GM23248 (cell line): ENCODE measurements at regions not wholly inside any gene's neighbourhood (a gene's known extent, or its start where the extent isn't known, plus 50 kb on each side); places are given as distances from the start of the nearest gene placed in this dataset.

Experiments used
- DNase-seq: peaks from one replicate; pipeline ENCODE4 v3.0.0-alpha.2; 2015
- H2AFZ ChIP-seq: fragments of 200-600 bp; sonication (generic); 2 replicates; pipeline ENCODE4 v1.6.1; 2016; ENCODE audit warnings: antibody characterized with exemption
- H3F3A ChIP-seq: fragments of 200-600 bp; sonication (generic); 2 replicates; pipeline ENCODE4 v1.6.1; 2016; ENCODE audit warnings: mild to moderate bottlenecking, antibody characterized with exemption, mixed run types; ENCODE audit not compliant: insufficient read depth
- H3K27ac ChIP-seq: fragments of 200-600 bp; sonication (generic); 2 replicates; pipeline ENCODE4 v1.5.1; 2016; ENCODE audit warnings: mild to moderate bottlenecking
- H3K27me3 ChIP-seq: fragments of 200-600 bp; sonication (generic); replicated peaks from 2 replicates; pipeline ENCODE4 v1.6.1; 2016; ENCODE audit warnings: mild to moderate bottlenecking; ENCODE audit not compliant: insufficient read depth
- H3K36me3 ChIP-seq: fragments of 200-600 bp; sonication (generic); 2 replicates; pipeline ENCODE4 v1.6.1; 2016; ENCODE audit warnings: low read depth, mild to moderate bottlenecking
- H3K4me1 ChIP-seq: fragments of 200-600 bp; sonication (generic); 2 replicates; pipeline ENCODE4 v1.6.1; 2016; ENCODE audit warnings: mild to moderate bottlenecking; ENCODE audit not compliant: insufficient read depth
- H3K4me2 ChIP-seq: fragments of 200-600 bp; sonication (generic); one replicate; pipeline ENCODE4 v1.6.1; 2016; ENCODE audit warnings: mild to moderate bottlenecking; ENCODE audit not compliant: unreplicated experiment
- H3K4me3 ChIP-seq: fragments of 200-600 bp; sonication (generic); 2 replicates; pipeline ENCODE4 v1.5.1; 2016; ENCODE audit warnings: mild to moderate bottlenecking
- H3K79me2 ChIP-seq: fragments of 200-600 bp; sonication (generic); 2 replicates; pipeline ENCODE4 v1.6.1; 2016; ENCODE audit warnings: mild to moderate bottlenecking; ENCODE audit not compliant: insufficient read depth
- H3K9ac ChIP-seq: fragments of 200-600 bp; sonication (generic); 2 replicates; pipeline ENCODE4 v1.6.1; 2016; ENCODE audit warnings: mild to moderate bottlenecking
- H3K9me2 ChIP-seq: fragments of 200-600 bp; sonication (generic); 2 replicates; pipeline ENCODE4 v1.6.1; 2016; ENCODE audit warnings: mixed run types, mild to moderate bottlenecking, moderate library complexity; ENCODE audit not compliant: insufficient read depth
- H3K9me3 ChIP-seq: fragments of 200-600 bp; sonication (generic); one replicate; pipeline ENCODE4 v1.6.1; 2017; ENCODE audit warnings: low read depth
- H4K20me1 ChIP-seq: fragments of 200-600 bp; sonication (generic); 2 replicates; pipeline ENCODE4 v1.6.0; 2016; ENCODE audit not compliant: insufficient read depth
- EZH2 ChIP-seq: fragments of 200-600 bp; sonication (generic); IDR thresholded peaks from 2 replicates; pipeline ENCODE4 v1.6.1; 2018; ENCODE audit warnings: antibody characterized with exemption, mild to moderate bottlenecking; ENCODE audit not compliant: insufficient read depth, poor library complexity, severe bottlenecking
- EZH2phosphoT487 ChIP-seq: fragments of 200-600 bp; sonication (generic); IDR thresholded peaks from 2 replicates; pipeline ENCODE4 v1.6.1; 2018; ENCODE audit warnings: antibody characterized with exemption, moderate library complexity, mild to moderate bottlenecking, low read depth; ENCODE audit not compliant: insufficient read depth
- WGBS, 2 experiments: methylation state at CpG; one replicate each; pipeline ENCODE4 v1.1.6; 2015 to 2017; ENCODE audit warnings: low lambda C conversion rate in 2 of 2, low coverage in 1 of 2; ENCODE audit errors: missing lambda C conversion rate in 2 of 2; 5-methylcytosine and 5-hydroxymethylcytosine counted together
- in situ Hi-C: fragments of 300-500 bp; cut with MboI; formaldehyde crosslinking; loops from 2 replicates; pipeline ENCODE4 v1.15.0; 2020

DNA sequence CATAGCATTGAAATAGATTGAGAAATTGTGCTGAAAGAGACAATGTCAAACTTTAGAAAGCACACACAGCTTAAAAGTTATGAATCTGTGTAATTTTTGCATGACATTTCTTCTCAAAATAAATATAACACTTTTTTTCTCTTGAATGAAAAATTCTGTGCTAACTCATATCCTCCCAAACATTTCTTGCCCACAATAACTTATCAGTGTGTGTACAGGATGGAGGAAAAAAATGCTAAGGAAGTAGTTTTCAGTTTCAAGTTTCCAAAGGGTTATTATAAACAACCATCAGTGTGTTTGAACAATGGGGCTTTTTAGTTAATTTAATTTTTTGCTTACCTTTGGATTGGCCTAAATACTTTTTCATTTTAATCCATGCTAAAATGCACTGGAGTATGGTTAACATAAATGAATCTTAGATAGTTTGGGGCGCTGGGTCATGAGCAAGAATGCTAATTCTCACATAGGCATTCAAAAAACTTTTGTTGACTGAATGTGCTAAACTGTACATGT lies 82.9 kb upstream of the ARHGAP20 start:
- Histone ChIP-seq H3K4me3 (no peak overlapping the region), H4K20me1 (no peaks in the 10 kb centered on the region), H3K4me1 (no peaks in the 10 kb centered on the region), H3K27me3 (no peaks in the 10 kb centered on the region), H2AFZ (no peak overlapping the region), H3K4me2 (no peak overlapping the region), H3F3A (no peaks in the 10 kb centered on the region), H3K9me2 (no peaks in the 10 kb centered on the region), H3K79me2 (no peaks in the 10 kb centered on the region), H3K9ac (no peak overlapping the region), H3K36me3 (no peaks in the 10 kb centered on the region), H3K9me3 (no peaks in the 10 kb centered on the region), H3K27ac (no peak overlapping the region)
- TF ChIP-seq EZH2 (no peak), EZH2phosphoT487 (no peak)
- 80 to 82% methylated on average over 1 of the region's 1 CpG for WGBS, 2 experiments
- in situ Hi-C loops, result no loop called here
- DNase-seq, result no peak

DNA sequence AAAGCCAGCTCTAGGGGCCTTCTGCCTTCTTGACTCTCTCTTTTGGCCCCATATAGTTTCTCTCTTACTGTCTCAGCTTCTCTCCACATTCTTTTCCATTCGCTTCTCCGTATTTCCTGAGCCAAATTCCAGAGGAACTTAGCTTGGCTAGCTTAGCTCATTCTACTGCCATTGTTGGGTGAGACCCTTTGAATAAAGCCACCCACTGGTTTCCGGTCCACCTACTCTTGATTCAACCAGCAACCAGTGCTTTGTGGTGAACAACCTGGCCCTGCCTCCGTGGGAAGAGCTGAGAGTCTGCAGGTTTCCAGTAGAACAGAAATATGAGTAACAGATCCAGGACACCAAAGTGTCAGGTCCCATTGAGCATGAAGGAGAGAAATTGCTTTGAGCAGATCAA lies 81.3 kb upstream of the ARHGAP20 start:
- TF ChIP-seq EZH2phosphoT487 (no peak), EZH2 (no peak)
- no peaks in the 10 kb centered on the region for H4K20me1 ChIP-seq
- H3K4me3 ChIP-seq, result no peak overlapping the region
- 85 to 89% methylated on average over 4 of the region's 4 CpGs for WGBS, 2 experiments
- H3F3A ChIP-seq, result no peaks in the 10 kb centered on the region
- H3K79me2 ChIP-seq, result no peaks in the 10 kb centered on the region
- H2AFZ ChIP-seq, result no peak overlapping the region
- H3K9ac ChIP-seq, result no peak overlapping the region
- in situ Hi-C loops, result no loop called here
- no peaks in the 10 kb centered on the region for H3K9me2 ChIP-seq
- no peaks in the 10 kb centered on the region for H3K9me3 ChIP-seq
- H3K27ac ChIP-seq, result no peak overlapping the region
- H3K27me3 ChIP-seq, result no peaks in the 10 kb centered on the region
- DNase-seq, result no peak
- H3K36me3 ChIP-seq, result no peaks in the 10 kb centered on the region
- H3K4me2 ChIP-seq, result no peak overlapping the region
- no peaks in the 10 kb centered on the region for H3K4me1 ChIP-seq

DNA sequence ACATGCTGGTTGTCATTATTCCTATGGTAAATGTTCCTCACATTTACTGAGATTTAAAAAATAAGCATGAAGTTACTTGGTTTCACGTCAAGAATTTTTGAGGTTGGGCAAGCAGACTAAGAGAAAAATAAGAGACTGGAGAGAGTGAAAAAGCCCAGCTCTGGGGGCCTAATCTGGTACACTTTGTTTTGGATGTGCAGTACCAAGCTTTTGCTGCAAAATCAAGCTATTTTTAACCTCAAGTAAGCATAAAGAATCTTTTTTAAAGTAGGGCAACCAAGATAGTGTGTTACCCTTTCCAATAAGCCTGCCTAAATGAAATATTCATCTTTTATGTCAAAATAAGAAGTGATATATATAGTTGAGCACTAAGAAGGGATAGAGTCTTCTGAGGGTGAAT lies 79.4 kb upstream of the ARHGAP20 start:
- no peak for TF ChIP-seq EZH2phosphoT487
- TF ChIP-seq EZH2, result no peak
- Histone ChIP-seq H3K27me3 (no peaks in the 10 kb centered on the region), H3K79me2 (no peaks in the 10 kb centered on the region), H3K4me2 (no peak overlapping the region), H3F3A (no peaks in the 10 kb centered on the region), H3K9me3 (no peaks in the 10 kb centered on the region), H3K9me2 (no peaks in the 10 kb centered on the region), H3K36me3 (no peaks in the 10 kb centered on the region), H3K4me1 (no peaks in the 10 kb centered on the region), H4K20me1 (no peaks in the 10 kb centered on the region), H3K4me3 (no peak overlapping the region), H3K9ac (no peak overlapping the region), H3K27ac (no peak overlapping the region), H2AFZ (no peak overlapping the region)
- in situ Hi-C loops, result no loop called here
- 35 to 52% methylated on average over 1 of the region's 1 CpG for WGBS, 2 experiments
- DNase-seq, result no peak

DNA sequence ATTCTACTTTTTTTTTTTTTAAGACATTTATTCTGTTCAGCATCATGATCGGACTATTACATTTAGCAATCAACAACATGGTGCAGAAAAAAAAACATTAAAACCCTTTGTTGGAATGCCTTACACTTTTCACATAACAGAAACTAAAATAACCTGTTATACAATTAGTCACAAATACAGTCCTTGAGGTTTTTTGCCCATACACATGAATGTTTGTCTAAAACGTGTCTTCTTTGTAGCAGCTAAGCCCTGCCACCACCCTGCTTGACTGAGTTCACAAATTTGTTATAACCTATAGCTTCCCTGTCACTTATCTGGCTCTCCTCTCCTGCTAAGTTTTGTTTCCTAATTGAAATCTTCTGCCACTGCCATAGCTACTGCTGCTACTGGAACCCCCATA lies 75.4 kb upstream of the ARHGAP20 start:
- no peak overlapping the region for H2AFZ ChIP-seq
- H3K27ac ChIP-seq, result no peak overlapping the region
- no peak overlapping the region for H3K4me2 ChIP-seq
- no peak for DNase-seq
- H3K4me1 ChIP-seq, result no peaks in the 10 kb centered on the region
- H3K9ac ChIP-seq, result no peak overlapping the region
- no peaks in the 10 kb centered on the region for H3F3A ChIP-seq
- no peaks in the 10 kb centered on the region for H4K20me1 ChIP-seq
- no peak overlapping the region for H3K4me3 ChIP-seq
- no peaks in the 10 kb centered on the region for H3K9me3 ChIP-seq
- in situ Hi-C loops, result no loop called here
- H3K79me2 ChIP-seq, result no peaks in the 10 kb centered on the region
- WGBS, 2 experiments, result 71 to 76% methylated on average over 2 of the region's 2 CpGs
- TF ChIP-seq EZH2phosphoT487 (no peak), EZH2 (no peak)
- no peaks in the 10 kb centered on the region for H3K36me3 ChIP-seq
- no peaks in the 10 kb centered on the region for H3K27me3 ChIP-seq
- H3K9me2 ChIP-seq, result no peaks in the 10 kb centered on the region
